H9 (cell line): ENCODE measurements at regions not wholly inside any gene's neighbourhood (a gene's known extent, or its start where the extent isn't known, plus 50 kb on each side); places are given as distances from the start of the nearest gene placed in this dataset.

Source experiments
- DNase-seq: peaks from one replicate; pipeline ENCODE4 v3.0.0-alpha.2; 2017
- H2AFZ ChIP-seq: one replicate; pipeline ENCODE4 v1.6.1; 2013; ENCODE audit warnings: mild to moderate bottlenecking, low read length, control low read depth, moderate library complexity
- H2AK5ac ChIP-seq: 2 replicates; pipeline ENCODE4 v1.6.1; 2013; ENCODE audit warnings: low read length, control low read depth, mixed read lengths; ENCODE audit not compliant: insufficient read length
- H2BK120ac ChIP-seq: one replicate; pipeline ENCODE4 v1.6.1; 2013; ENCODE audit warnings: low read depth, mild to moderate bottlenecking, low read length, control low read depth, inconsistent platforms; ENCODE audit not compliant: poor library complexity, severe bottlenecking
- H2BK12ac ChIP-seq: 2 replicates; pipeline ENCODE4 v1.6.1; 2013; ENCODE audit warnings: low read length, control low read depth, mixed read lengths, low read depth; ENCODE audit not compliant: insufficient read length
- H2BK15ac ChIP-seq: 2 replicates; pipeline ENCODE4 v1.6.1; 2013; ENCODE audit warnings: low read depth, low read length, control low read depth
- H2BK20ac ChIP-seq: one replicate; pipeline ENCODE4 v1.6.1; 2013; ENCODE audit warnings: low read depth, mild to moderate bottlenecking, low read length, control low read depth, inconsistent platforms; ENCODE audit not compliant: poor library complexity, severe bottlenecking
- H2BK5ac ChIP-seq: 2 replicates; pipeline ENCODE4 v1.6.1; 2013; ENCODE audit warnings: low read length, control low read depth, mixed read lengths; ENCODE audit not compliant: insufficient read length
- H3K14ac ChIP-seq: 2 replicates; pipeline ENCODE4 v1.6.1; 2013; ENCODE audit warnings: low read length, control low read depth; ENCODE audit not compliant: insufficient read depth
- H3K18ac ChIP-seq: 2 replicates; pipeline ENCODE4 v1.6.1; 2013; ENCODE audit warnings: low read depth, mild to moderate bottlenecking, mixed read lengths, low read length, control low read depth; ENCODE audit not compliant: insufficient read length
- H3K23ac ChIP-seq: 2 replicates; pipeline ENCODE4 v1.6.1; 2013; ENCODE audit warnings: low read length, control low read depth, mixed read lengths, low read depth; ENCODE audit not compliant: insufficient read length
- H3K23me2 ChIP-seq: 2 replicates; pipeline ENCODE4 v1.6.1; 2013; ENCODE audit warnings: low read depth, mild to moderate bottlenecking, mixed read lengths, low read length, control low read depth; ENCODE audit not compliant: insufficient read length, poor library complexity, severe bottlenecking
- H3K27ac ChIP-seq: 2 replicates; pipeline ENCODE4 v1.5.1; 2013; ENCODE audit warnings: low read length, control low read depth, mixed read lengths, low read depth; ENCODE audit not compliant: insufficient read length
- H3K27me3 ChIP-seq: 2 replicates; pipeline ENCODE4 v1.6.1; 2013; ENCODE audit warnings: low read length, control low read depth, inconsistent platforms; ENCODE audit not compliant: insufficient read depth
- H3K4ac ChIP-seq: 2 replicates; pipeline ENCODE4 v1.6.1; 2013; ENCODE audit warnings: low read depth, mild to moderate bottlenecking, control low read depth, inconsistent platforms, low read length, moderate library complexity
- H3K4me1 ChIP-seq: 2 replicates; pipeline ENCODE4 v1.6.1; 2013; ENCODE audit warnings: low read length, control low read depth, inconsistent platforms; ENCODE audit not compliant: insufficient read depth
- H3K4me2 ChIP-seq: 2 replicates; pipeline ENCODE4 v1.6.1; 2013; ENCODE audit warnings: low read length, control low read depth, mixed read lengths; ENCODE audit not compliant: insufficient read length, insufficient read depth
- H3K56ac ChIP-seq: 2 replicates; pipeline ENCODE4 v1.6.1; 2013; ENCODE audit warnings: low read depth, mild to moderate bottlenecking, mixed read lengths, low read length, control low read depth; ENCODE audit not compliant: insufficient read length
- H3K79me1 ChIP-seq: 2 replicates; pipeline ENCODE4 v1.6.1; 2013; ENCODE audit warnings: low read depth, mild to moderate bottlenecking, moderate library complexity, low read length, control low read depth, inconsistent platforms; ENCODE audit not compliant: insufficient read depth, poor library complexity, severe bottlenecking
- H3K79me2 ChIP-seq: 2 replicates; pipeline ENCODE4 v1.6.1; 2013; ENCODE audit warnings: low read length, control low read depth, inconsistent platforms; ENCODE audit not compliant: insufficient read depth
- H3K9ac ChIP-seq: 2 replicates; pipeline ENCODE4 v1.6.1; 2013; ENCODE audit warnings: low read length, control low read depth, mixed read lengths; ENCODE audit not compliant: insufficient read length; ENCODE audit errors: extremely low read depth
- H3K9me3 ChIP-seq: one replicate; pipeline ENCODE4 v1.6.1; 2013; ENCODE audit warnings: low read depth, low read length, inconsistent platforms; ENCODE audit not compliant: control insufficient read depth
- H3T11ph ChIP-seq: one replicate; pipeline ENCODE4 v1.6.1; 2013; ENCODE audit warnings: mild to moderate bottlenecking, low read length, control low read depth, inconsistent platforms
- H4K20me1 ChIP-seq: one replicate; pipeline ENCODE4 v1.6.1; 2013; ENCODE audit not compliant: control insufficient read depth, insufficient read length, insufficient read depth
- H4K5ac ChIP-seq: 2 replicates; pipeline ENCODE4 v1.6.1; 2013; ENCODE audit warnings: low read depth, mild to moderate bottlenecking, mixed read lengths, low read length, control low read depth; ENCODE audit not compliant: insufficient read length
- H4K8ac ChIP-seq: replicated peaks from 2 replicates; pipeline ENCODE4 v1.6.1; 2013; ENCODE audit warnings: low read length, control low read depth, mixed read lengths, low read depth; ENCODE audit not compliant: insufficient read length
- H4K91ac ChIP-seq: 2 replicates; pipeline ENCODE4 v1.6.1; 2013; ENCODE audit warnings: low read depth, mild to moderate bottlenecking, moderate library complexity, mixed read lengths, low read length, control low read depth; ENCODE audit not compliant: insufficient read length
- H3K27ac Mint-ChIP-seq, 3 experiments: 2 replicates in 2 of 3; 3 replicates in 1 of 3; pipeline ENCODE4 v1.8.0; 2020 to 2021; ENCODE audit warnings: mixed read lengths in 3 of 3, mild to moderate bottlenecking in 1 of 3, moderate library complexity in 1 of 3
- H3K27me3 Mint-ChIP-seq: 2 replicates; pipeline ENCODE4 v1.8.0; 2021; ENCODE audit warnings: low read depth, mild to moderate bottlenecking, moderate library complexity, mixed read lengths
- H3K36me3 Mint-ChIP-seq, 3 experiments: 2 replicates in 2 of 3; 3 replicates in 1 of 3; pipeline ENCODE4 v1.8.0; 2020 to 2021; ENCODE audit warnings: low read depth in 3 of 3, mixed read lengths in 3 of 3; ENCODE audit not compliant: insufficient read depth in 1 of 3
- H3K4me1 Mint-ChIP-seq, 2 experiments: 2 replicates each; pipeline ENCODE4 v1.8.0; 2020; ENCODE audit warnings: mixed read lengths in 2 of 2
- H3K4me3 Mint-ChIP-seq, 2 experiments: 2 replicates in 1 of 2; 3 replicates in 1 of 2; pipeline ENCODE4 v1.8.0; 2020 to 2021; ENCODE audit warnings: mild to moderate bottlenecking in 2 of 2, mixed read lengths in 2 of 2, moderate library complexity in 1 of 2
- H3K9me3 Mint-ChIP-seq, 2 experiments: 2 replicates in 1 of 2; 3 replicates in 1 of 2; pipeline ENCODE4 v1.8.0; 2020; ENCODE audit warnings: mild to moderate bottlenecking in 2 of 2, mixed read lengths in 2 of 2, moderate library complexity in 1 of 2
- CTCF ChIP-seq: fragments of 200-600 bp; sonication (generic); conservative IDR thresholded peaks from 3 replicates; pipeline ENCODE4 v1.8.0; 2021; ENCODE audit warnings: antibody characterized with exemption, mild to moderate bottlenecking
- WGBS: extraction: QIAGEN DNeasy Blood & Tissue Kit; methylation state at CpG from one replicate; pipeline ENCODE4 v1.1.7; 2013; ENCODE audit warnings: missing lambda C conversion rate, low lambda C conversion rate, mixed read lengths; ENCODE audit not compliant: insufficient read length; ENCODE audit errors: extremely low coverage; 5-methylcytosine and 5-hydroxymethylcytosine counted together

DNA sequence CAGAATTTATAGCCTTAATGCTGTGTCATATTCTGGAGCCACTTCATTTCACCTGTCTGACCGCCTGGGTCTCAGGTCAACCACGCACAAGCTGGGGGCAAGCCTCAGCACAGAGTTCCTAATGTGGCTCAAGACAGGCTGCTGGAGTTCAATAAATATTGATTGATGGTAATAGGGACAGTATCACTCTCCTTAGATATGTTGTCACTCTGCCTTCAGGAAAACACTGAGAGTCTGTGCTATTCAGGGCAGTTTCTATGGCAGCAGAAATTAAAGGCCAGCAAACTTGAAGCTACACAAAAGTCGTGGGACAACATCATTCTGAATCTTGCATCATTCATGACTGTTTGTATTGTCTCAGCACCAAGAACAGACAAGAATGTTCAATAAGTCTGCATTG, 696.1 kb downstream of the METTL4 start:
- Histone ChIP-seq H3K4ac (no peak overlapping the region), H4K20me1 (no peaks in the 10 kb centered on the region), H3K79me1 (no peaks in the 10 kb centered on the region), H3K23me2 (no peaks in the 10 kb centered on the region), H3K23ac (no peak overlapping the region), H3K9me3 (no peaks in the 10 kb centered on the region), H3K9ac (no peak overlapping the region), H3K79me2 (no peaks in the 10 kb centered on the region), H3K18ac (no peak overlapping the region), H3T11ph (no peak overlapping the region), H4K5ac (no peak overlapping the region), H3K27me3 (no peaks in the 10 kb centered on the region), H3K56ac (no peak overlapping the region), H2AK5ac (no peak overlapping the region), H3K4me1 (no peaks in the 10 kb centered on the region), H3K27ac (no peak overlapping the region), H2BK12ac (no peak overlapping the region), H2BK120ac (no peak overlapping the region), H3K14ac (no peak overlapping the region), H4K91ac (no peak overlapping the region), H4K8ac (no peak overlapping the region), H2AFZ (no peak overlapping the region), H2BK20ac (no peak overlapping the region), H2BK15ac (no peak overlapping the region), H3K4me2 (no peak overlapping the region), H2BK5ac (no peak overlapping the region)
- Mint-ChIP-seq H3K36me3 (no peaks in the 10 kb centered on the region), H3K27me3 (no peaks in the 10 kb centered on the region), H3K27ac (no peak overlapping the region), H3K4me1 (peaks cover 0 to 12% of the 10 kb centered on the region in 2 experiments; a peak in 2 of 4 replicates), H3K4me3 (no peak overlapping the region), H3K9me3 (no peaks in the 10 kb centered on the region)
- no peak for TF ChIP-seq CTCF
- no peak for DNase-seq
- no CpG with 5 or more reads among the region's 3 CpGs for WGBS
